ENCODE measurements at regions not wholly inside any gene's neighbourhood (a gene's known extent, or its start where the extent isn't known, plus 50 kb on each side); places are given as distances from the start of the nearest gene placed in this dataset.
A peak's percentile ranks its signal among the peaks of the same experiment; 100 is the strongest.

DNA sequence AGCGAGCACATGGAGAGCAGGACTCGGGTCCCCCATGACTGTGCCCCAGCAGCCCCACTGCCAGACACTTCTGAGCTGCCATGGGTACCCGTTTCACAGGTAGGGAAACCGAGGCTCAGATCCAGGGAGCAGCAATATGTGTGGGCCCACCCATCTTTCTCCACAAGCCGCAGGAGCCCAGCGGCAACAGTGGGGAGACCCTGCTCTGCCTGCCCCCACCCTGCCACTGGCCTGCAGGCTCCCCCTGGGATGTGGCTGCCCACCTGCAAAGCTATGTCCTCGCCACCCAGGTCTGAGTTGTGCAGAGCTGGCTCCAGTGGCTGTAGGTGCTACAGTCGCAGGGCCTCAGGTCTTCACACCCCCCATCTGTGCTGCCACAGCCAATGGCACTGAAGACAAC, 50.6 kb upstream of the C1QTNF9B start:
- TF ChIP-seq, protein P1, sequence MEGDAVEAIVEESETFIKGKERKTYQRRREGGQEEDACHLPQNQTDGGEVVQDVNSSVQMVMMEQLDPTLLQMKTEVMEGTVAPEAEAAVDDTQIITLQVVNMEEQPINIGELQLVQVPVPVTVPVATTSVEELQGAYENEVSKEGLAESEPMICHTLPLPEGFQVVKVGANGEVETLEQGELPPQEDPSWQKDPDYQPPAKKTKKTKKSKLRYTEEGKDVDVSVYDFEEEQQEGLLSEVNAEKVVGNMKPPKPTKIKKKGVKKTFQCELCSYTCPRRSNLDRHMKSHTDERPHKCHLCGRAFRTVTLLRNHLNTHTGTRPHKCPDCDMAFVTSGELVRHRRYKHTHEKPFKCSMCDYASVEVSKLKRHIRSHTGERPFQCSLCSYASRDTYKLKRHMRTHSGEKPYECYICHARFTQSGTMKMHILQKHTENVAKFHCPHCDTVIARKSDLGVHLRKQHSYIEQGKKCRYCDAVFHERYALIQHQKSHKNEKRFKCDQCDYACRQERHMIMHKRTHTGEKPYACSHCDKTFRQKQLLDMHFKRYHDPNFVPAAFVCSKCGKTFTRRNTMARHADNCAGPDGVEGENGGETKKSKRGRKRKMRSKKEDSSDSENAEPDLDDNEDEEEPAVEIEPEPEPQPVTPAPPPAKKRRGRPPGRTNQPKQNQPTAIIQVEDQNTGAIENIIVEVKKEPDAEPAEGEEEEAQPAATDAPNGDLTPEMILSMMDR (IDR thresholded peaks at IDR 0.05): no peak
- Mint-ChIP-seq H3K4me3 (ENCODE audit: unreplicated experiment) (no peak overlapping the region), H3K4me1 (ENCODE audit: low read depth) (no peaks in the 10 kb centered on the region), H3K9me3 (ENCODE audit: low read depth) (no peaks in the 10 kb centered on the region), H3K27ac (ENCODE audit: unreplicated experiment) (no peak overlapping the region), H3K36me3 (ENCODE audit: low read depth) (no peaks in the 10 kb centered on the region), H3K27me3 (ENCODE audit: low read depth) (no peaks in the 10 kb centered on the region)
- no peak for DNase-seq (ENCODE audit: low spot score)

DNA sequence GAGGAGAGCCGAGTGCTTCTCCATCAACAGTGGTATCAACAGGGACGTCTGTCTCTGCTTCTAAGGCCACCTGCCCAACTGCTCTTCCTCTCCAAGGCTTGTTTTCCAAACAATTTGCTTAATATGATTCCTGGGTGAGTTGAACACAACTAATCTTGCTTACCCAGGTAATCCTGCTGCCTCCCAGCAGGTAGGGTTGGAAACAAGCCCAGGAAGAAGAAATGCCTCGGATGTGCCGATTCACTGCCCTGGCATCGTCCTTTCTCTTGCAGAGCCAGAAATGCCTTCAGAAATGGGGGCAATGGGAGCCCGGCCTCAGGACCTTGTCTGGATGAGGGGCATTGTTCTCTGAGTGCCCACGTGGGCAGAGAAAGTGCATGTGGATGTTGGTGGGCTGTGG, 51.9 kb upstream of the C1QTNF9B start:
- TF ChIP-seq, protein P1 (IDR thresholded peaks at IDR 0.05): no peak
- no peaks in the 10 kb centered on the region for H3K4me1 Mint-ChIP-seq (ENCODE audit: low read depth)
- H3K36me3 Mint-ChIP-seq (ENCODE audit: low read depth): no peaks in the 10 kb centered on the region
- H3K27me3 Mint-ChIP-seq (ENCODE audit: low read depth): no peaks in the 10 kb centered on the region
- DNase-seq (ENCODE audit: low spot score): no peak
- H3K4me3 Mint-ChIP-seq (ENCODE audit: unreplicated experiment): no peak overlapping the region
- H3K27ac Mint-ChIP-seq (ENCODE audit: unreplicated experiment): no peak overlapping the region
- H3K9me3 Mint-ChIP-seq (ENCODE audit: low read depth): no peaks in the 10 kb centered on the region

DNA sequence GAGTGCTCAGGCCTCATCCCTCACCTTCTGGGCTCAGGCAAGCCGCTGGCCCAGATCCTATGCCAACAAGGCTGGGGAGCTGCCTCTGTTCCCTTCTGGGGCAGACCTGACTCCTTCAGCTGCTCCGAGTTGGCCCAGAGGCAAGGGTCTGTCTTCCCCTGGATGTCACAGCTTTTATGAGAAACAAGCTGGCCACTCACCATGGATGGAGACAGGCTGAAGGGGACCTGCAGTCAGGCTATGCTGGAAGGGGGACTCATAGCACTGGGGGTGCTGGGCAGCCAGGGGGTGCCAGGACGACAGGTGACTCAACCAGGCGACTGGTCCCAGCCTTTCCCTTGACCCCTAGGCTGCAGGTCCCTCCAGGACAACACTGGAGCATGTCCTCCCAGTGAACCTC, 52.4 kb upstream of the C1QTNF9B start:
- DNase-seq (ENCODE audit: low spot score): no peak
- no peaks in the 10 kb centered on the region for H3K36me3 Mint-ChIP-seq (ENCODE audit: low read depth)
- H3K27me3 Mint-ChIP-seq (ENCODE audit: low read depth): peaks cover 1% of the 10 kb centered on the region
- no peaks in the 10 kb centered on the region for H3K4me1 Mint-ChIP-seq (ENCODE audit: low read depth)
- H3K27ac Mint-ChIP-seq (ENCODE audit: unreplicated experiment): no peak overlapping the region
- TF ChIP-seq, protein P1 (IDR thresholded peaks at IDR 0.05): no peak
- H3K9me3 Mint-ChIP-seq (ENCODE audit: low read depth): no peaks in the 10 kb centered on the region
- no peak overlapping the region for H3K4me3 Mint-ChIP-seq (ENCODE audit: unreplicated experiment)

DNA sequence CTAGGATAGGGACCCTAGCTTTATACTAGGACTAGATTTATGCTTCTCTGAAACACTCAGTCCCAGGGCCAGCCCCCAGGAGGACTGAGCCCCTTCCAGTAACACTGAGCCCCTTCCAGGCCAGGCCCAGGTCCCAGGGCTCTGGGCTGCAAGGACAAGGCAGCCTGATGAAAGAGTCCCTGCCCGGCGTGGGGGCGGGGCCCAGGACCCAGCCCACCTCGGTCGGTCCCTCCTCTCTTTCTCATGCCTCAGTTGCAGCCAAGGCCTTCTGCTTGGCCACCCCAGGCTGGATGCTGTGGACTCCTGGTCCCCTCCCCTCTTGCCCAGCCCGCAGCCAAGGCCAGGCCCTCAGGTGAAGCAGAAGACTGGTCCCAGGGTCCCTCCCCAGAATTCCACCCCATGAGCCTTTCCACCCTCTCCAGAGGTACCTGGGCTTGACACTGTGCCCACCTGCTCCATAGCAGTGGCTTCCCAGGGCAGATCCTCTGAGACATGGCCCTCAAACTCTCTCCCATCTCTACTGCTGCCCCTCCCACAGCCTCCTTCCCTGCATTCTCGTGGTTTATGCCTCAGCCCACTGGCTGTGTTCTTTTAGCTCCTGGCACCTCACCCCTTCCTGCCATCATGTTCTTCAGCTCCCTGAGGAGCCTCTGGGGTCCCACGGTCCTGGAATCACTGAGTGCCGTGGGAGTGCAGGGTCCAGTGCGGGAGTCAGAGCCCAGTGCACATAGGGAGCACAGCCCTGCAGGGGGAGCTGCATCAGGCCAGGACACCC, 53.6 kb upstream of the C1QTNF9B start:
- peaks cover 4% of the 10 kb centered on the region for H3K27me3 Mint-ChIP-seq (ENCODE audit: low read depth)
- no peaks in the 10 kb centered on the region for H3K4me1 Mint-ChIP-seq (ENCODE audit: low read depth)
- no peak for DNase-seq (ENCODE audit: low spot score)
- H3K27ac Mint-ChIP-seq (ENCODE audit: unreplicated experiment): no peak overlapping the region
- no peaks in the 10 kb centered on the region for H3K36me3 Mint-ChIP-seq (ENCODE audit: low read depth)
- TF ChIP-seq, protein P1 (IDR thresholded peaks at IDR 0.05): peak; percentile 21
- H3K4me3 Mint-ChIP-seq (ENCODE audit: unreplicated experiment): no peak overlapping the region
- no peaks in the 10 kb centered on the region for H3K9me3 Mint-ChIP-seq (ENCODE audit: low read depth)

DNA sequence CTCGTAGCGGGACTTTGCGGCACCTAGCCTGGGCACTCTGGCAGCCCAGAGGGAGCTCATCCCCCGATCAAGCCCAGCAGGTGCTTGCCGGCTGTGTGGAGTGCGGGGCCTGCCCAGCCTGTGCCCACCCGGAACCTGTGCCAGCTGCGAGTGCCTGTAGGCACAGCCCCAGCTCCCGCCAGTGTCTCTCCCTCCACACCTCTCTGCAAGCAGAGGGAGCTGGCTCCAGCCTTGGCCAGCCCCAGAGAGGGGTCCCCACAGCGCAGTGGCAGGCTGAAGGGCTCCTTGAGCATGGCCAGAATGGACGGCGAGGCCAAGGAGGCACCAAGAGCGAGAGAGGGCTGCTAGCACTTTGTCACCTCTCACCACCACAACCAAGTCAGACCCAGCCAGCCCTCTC, 55.5 kb upstream of the C1QTNF9B start:
- no peaks in the 10 kb centered on the region for H3K4me1 Mint-ChIP-seq (ENCODE audit: low read depth)
- TF ChIP-seq, protein P1 (IDR thresholded peaks at IDR 0.05): no peak
- no peak for DNase-seq (ENCODE audit: low spot score)
- H3K27ac Mint-ChIP-seq (ENCODE audit: unreplicated experiment): no peak overlapping the region
- H3K27me3 Mint-ChIP-seq (ENCODE audit: low read depth): peaks cover 4% of the 10 kb centered on the region
- H3K36me3 Mint-ChIP-seq (ENCODE audit: low read depth): no peaks in the 10 kb centered on the region
- H3K9me3 Mint-ChIP-seq (ENCODE audit: low read depth): no peaks in the 10 kb centered on the region
- H3K4me3 Mint-ChIP-seq (ENCODE audit: unreplicated experiment): no peak overlapping the region

Data from chondrocyte (in vitro differentiated cells).